Common myeloid progenitor, CD34-positive (primary cell): ENCODE measurements at regions not wholly inside any gene's neighbourhood (a gene's known extent, or its start where the extent isn't known, plus 50 kb on each side); places are given as distances from the start of the nearest gene placed in this dataset.
"Not testable (repeated sequence)": the region's sequence is repeated elsewhere in the genome, so short reads cannot be mapped to it uniquely, and the experiment has no call there.

Experiments
- CTCF ChIA-PET: fragments of 350-600 bp; sonication (Branson Sonifier 250); formaldehyde crosslinking; loops from one replicate; lab custom pipeline; 2021; ENCODE audit warnings: antibody characterized with exemption; lab: Charles Lee
- POLR2A ChIA-PET: fragments of 350-600 bp; sonication (Branson Sonifier 250); formaldehyde crosslinking; loops from one replicate; lab custom pipeline; 2021; ENCODE audit warnings: antibody characterized with exemption; lab: Charles Lee
- DNase-seq, 3 donors: peaks; one replicate each; pipeline versions ENCODE4 v3.0.0 to v3.0.0-alpha.2; 2013
- H3K27ac ChIP-seq, 2 experiments: 1 replicate in 1 of 2; 2 replicates in 1 of 2; pipeline ENCODE4 v1.7.0; 2013; ENCODE audit warnings: inconsistent platforms in 2 of 2, low read length in 2 of 2, mild to moderate bottlenecking in 2 of 2, low read depth in 1 of 2, moderate library complexity in 1 of 2; ENCODE audit not compliant: severe bottlenecking in 2 of 2, insufficient read depth in 1 of 2, poor library complexity in 1 of 2
- H3K27me3 ChIP-seq, 5 experiments: replicated peaks in 2 of 5; 1 replicate in 3 of 5; 2 replicates in 2 of 5; pipeline versions ENCODE4 v1.6.1 to v1.7.0; 2013; ENCODE audit warnings: low read length in 4 of 5, mild to moderate bottlenecking in 2 of 5, moderate library complexity in 2 of 5, inconsistent platforms in 1 of 5; ENCODE audit not compliant: insufficient read depth in 5 of 5, control insufficient read depth in 4 of 5
- H3K36me3 ChIP-seq, 4 experiments: 1 replicate in 2 of 4; 2 replicates in 2 of 4; pipeline versions ENCODE4 v1.6.1 to v1.7.0; 2013; ENCODE audit warnings: low read length in 3 of 4, control low read depth in 1 of 4, mild to moderate bottlenecking in 1 of 4; ENCODE audit not compliant: control insufficient read depth in 4 of 4, insufficient read depth in 4 of 4
- H3K4me1 ChIP-seq, 4 experiments: 1 replicate in 3 of 4; 2 replicates in 1 of 4; pipeline versions ENCODE4 v1.6.1 to v1.7.1; 2013; ENCODE audit warnings: low read length in 3 of 4, mild to moderate bottlenecking in 3 of 4, control low read depth in 1 of 4, inconsistent platforms in 1 of 4, moderate library complexity in 1 of 4; ENCODE audit not compliant: control insufficient read depth in 4 of 4, insufficient read depth in 4 of 4; ENCODE audit errors: control extremely low read depth in 1 of 4
- H3K4me3 ChIP-seq, 7 experiments: 1 replicate in 4 of 7; 2 replicates in 3 of 7; pipeline versions ENCODE4 v1.5.1 to v1.7.0; 2013; ENCODE audit warnings: mild to moderate bottlenecking in 7 of 7, low read length in 6 of 7, moderate library complexity in 6 of 7, inconsistent platforms in 2 of 7, low read depth in 2 of 7, control low read depth in 1 of 7; ENCODE audit not compliant: insufficient read depth in 4 of 7, control insufficient read depth in 1 of 7; ENCODE audit errors: extremely low read depth in 1 of 7
- H3K9me3 ChIP-seq, 5 experiments: 1 replicate in 4 of 5; 2 replicates in 1 of 5; pipeline versions ENCODE4 v1.6.1 to v1.7.1; 2013; ENCODE audit warnings: low read length in 4 of 5, mild to moderate bottlenecking in 2 of 5, inconsistent platforms in 1 of 5, low read depth in 1 of 5, moderate library complexity in 1 of 5; ENCODE audit not compliant: control insufficient read depth in 4 of 5, insufficient read depth in 2 of 5; ENCODE audit errors: control extremely low read depth in 1 of 5
- WGBS: methylation state at CpG from one replicate; pipeline ENCODE4 v1.1.5; 2013; ENCODE audit not compliant: insufficient coverage; 5-methylcytosine and 5-hydroxymethylcytosine counted together

GRCh38 chr7:123324283-123324682, 124.5 kb upstream of the SLC13A1 start:
- DNase-seq: no peak
- no peak overlapping the region for H3K27ac ChIP-seq
- H3K36me3 ChIP-seq: no peaks in the 10 kb centered on the region
- H3K4me3 ChIP-seq: no peak overlapping the region
- H3K9me3 ChIP-seq: peaks cover 0 to 5% (median 1%) of the 10 kb centered on the region in 5 experiments
- WGBS: 60% methylated on average over 1 of the region's 2 CpGs
- CTCF ChIA-PET: no interaction called here
- POLR2A ChIA-PET: no interaction called here
- no peaks in the 10 kb centered on the region for H3K4me1 ChIP-seq
- H3K27me3 ChIP-seq: no peaks in the 10 kb centered on the region

GRCh38 chr7:123323689-123324088, 123.9 kb upstream of the SLC13A1 start:
- no peak for DNase-seq
- H3K27me3 ChIP-seq: no peaks in the 10 kb centered on the region
- H3K36me3 ChIP-seq: no peaks in the 10 kb centered on the region
- no peak overlapping the region for H3K27ac ChIP-seq
- POLR2A ChIA-PET: no interaction called here
- peaks cover 0 to 5% (median 1%) of the 10 kb centered on the region in 5 experiments for H3K9me3 ChIP-seq
- H3K4me1 ChIP-seq: no peaks in the 10 kb centered on the region
- H3K4me3 ChIP-seq: no peak overlapping the region
- CTCF ChIA-PET: no interaction called here

GRCh38 chr7:123321578-123321977, 121.8 kb upstream of the SLC13A1 start:
- 33% methylated on average over 2 of the region's 5 CpGs for WGBS
- DNase-seq, H3K36me3 ChIP-seq, H3K9me3 ChIP-seq, POLR2A ChIA-PET, CTCF ChIA-PET, H3K27ac ChIP-seq, H3K27me3 ChIP-seq, H3K4me1 ChIP-seq, H3K4me3 ChIP-seq: not testable (repeated sequence)

GRCh38 chr7:123319911-123320310, 120.1 kb upstream of the SLC13A1 start:
- DNase-seq: no peak
- no peaks in the 10 kb centered on the region for H3K36me3 ChIP-seq
- WGBS: 88% methylated on average over 3 of the region's 3 CpGs
- H3K27ac ChIP-seq: no peak overlapping the region
- no peaks in the 10 kb centered on the region for H3K4me1 ChIP-seq
- CTCF ChIA-PET: interaction anchor here (0.6 kb wide), 1 partner anchor 100 kb away, joined by 3 read pairs; no protein-coding TSS in a partner anchor
- peaks cover 0 to 5% (median 1%) of the 10 kb centered on the region in 5 experiments for H3K9me3 ChIP-seq
- no peak overlapping the region for H3K4me3 ChIP-seq
- no peaks in the 10 kb centered on the region for H3K27me3 ChIP-seq
- POLR2A ChIA-PET: no interaction called here

- CTCF ChIA-PET: no interaction called here
- Histone ChIP-seq H3K4me3 (no peak overlapping the region), H3K36me3 (no peaks in the 10 kb centered on the region), H3K4me1 (no peaks in the 10 kb centered on the region), H3K27ac (no peak overlapping the region), H3K9me3 (no peaks in the 10 kb centered on the region), H3K27me3 (no peaks in the 10 kb centered on the region)
- POLR2A ChIA-PET: no interaction called here
- no peak for DNase-seq
- 50% methylated on average over 1 of the region's 1 CpG for whole genome bisulfite sequencing
Observed at GRCh38 chr7:123314886-123315285, 115.1 kb upstream of the SLC13A1 start.

GRCh38 chr7:123308254-123308951, 108.6 kb upstream of the SLC13A1 start:
- 93% methylated on average over 2 of the region's 2 CpGs for WGBS
- Histone ChIP-seq H3K27me3 (no peaks in the 10 kb centered on the region), H3K4me3 (no peak overlapping the region), H3K27ac (no peak overlapping the region), H3K36me3 (no peaks in the 10 kb centered on the region), H3K9me3 (no peaks in the 10 kb centered on the region), H3K4me1 (no peaks in the 10 kb centered on the region)
- no peak for DNase-seq
- ChIA-PET CTCF (no interaction called here), POLR2A (no interaction called here)

- Histone ChIP-seq H3K27me3 (no peaks in the 10 kb centered on the region), H3K9me3 (no peaks in the 10 kb centered on the region), H3K27ac (no peak overlapping the region), H3K4me1 (no peaks in the 10 kb centered on the region), H3K36me3 (no peaks in the 10 kb centered on the region), H3K4me3 (no peak overlapping the region)
- ChIA-PET CTCF (no interaction called here), POLR2A (no interaction called here)
- 21% methylated on average over 2 of the region's 2 CpGs for WGBS
- no peak for DNase-seq
Observed at GRCh38 chr7:123305840-123306375, 106.1 kb upstream of the SLC13A1 start.
